HEK293T (cell line): ENCODE measurements at regions not wholly inside any gene's neighbourhood (a gene's known extent, or its start where the extent isn't known, plus 50 kb on each side); places are given as distances from the start of the nearest gene placed in this dataset.

ENCODE experiments used
- CTCF ChIA-PET: fragments of 350-600 bp; formaldehyde crosslinking; extraction: SDS; loops from one replicate; lab custom pipeline; 2021; ENCODE audit warnings: antibody characterized with exemption, inconsistent platforms; lab: Yijun Ruan, JAX
- POLR2A ChIA-PET: fragments of 350-600 bp; formaldehyde crosslinking; extraction: SDS; loops from one replicate; lab custom pipeline; 2020; ENCODE audit warnings: antibody characterized with exemption, inconsistent platforms; lab: Yijun Ruan, JAX
- DNase-seq: peaks from one replicate; pipeline ENCODE4 v3.0.0; 2012; ENCODE audit warnings: mixed read lengths; ENCODE audit errors: extremely low spot score
- ARNT ChIP-seq: fragments of 450-650 bp; IDR thresholded peaks from 2 replicates; pipeline ENCODE4 v1.6.1; 2017; ENCODE audit warnings: mild to moderate bottlenecking
- BHLHE40 ChIP-seq: fragments of 450-650 bp; IDR thresholded peaks from 2 replicates; pipeline ENCODE4 v1.6.1; 2016; ENCODE audit warnings: mild to moderate bottlenecking, moderate library complexity, borderline replicate concordance
- CTBP1 ChIP-seq: fragments of 450-650 bp; IDR thresholded peaks from 2 replicates; pipeline ENCODE4 v1.6.1; 2016; ENCODE audit warnings: borderline replicate concordance
- ELF4 ChIP-seq: fragments of 450-650 bp; IDR thresholded peaks from 2 replicates; pipeline ENCODE4 v1.6.1; 2017; ENCODE audit warnings: antibody characterized with exemption
- FOXA1 ChIP-seq: fragments of 450-650 bp; IDR thresholded peaks from 2 replicates; pipeline ENCODE4 v1.6.1; 2016; ENCODE audit warnings: mild to moderate bottlenecking
- FOXK2 ChIP-seq: fragments of 450-650 bp; IDR thresholded peaks from 2 replicates; pipeline ENCODE4 v1.6.1; 2016; ENCODE audit warnings: mild to moderate bottlenecking
- FOXM1 ChIP-seq: fragments of 450-650 bp; IDR thresholded peaks from 2 replicates; pipeline ENCODE4 v1.6.1; 2017; ENCODE audit warnings: mild to moderate bottlenecking, borderline replicate concordance
- HDGF ChIP-seq: fragments of 450-650 bp; IDR thresholded peaks from 2 replicates; pipeline ENCODE4 v1.6.1; 2017; ENCODE audit warnings: antibody characterized with exemption, borderline replicate concordance
- L3MBTL2 ChIP-seq: fragments of 450-650 bp; conservative IDR thresholded peaks from 2 replicates; pipeline ENCODE4 v1.6.1; 2016; ENCODE audit warnings: mild to moderate bottlenecking
- LEF1 ChIP-seq: fragments of 450-650 bp; IDR thresholded peaks from 2 replicates; pipeline ENCODE4 v1.6.1; 2017; ENCODE audit warnings: mild to moderate bottlenecking, borderline replicate concordance
- NFRKB ChIP-seq: fragments of 450-650 bp; IDR thresholded peaks from 2 replicates; pipeline ENCODE4 v1.6.1; 2016; ENCODE audit warnings: mild to moderate bottlenecking, moderate library complexity
- SP1 ChIP-seq: fragments of 450-650 bp; IDR thresholded peaks from 2 replicates; pipeline ENCODE4 v1.6.1; 2017
- SUZ12 ChIP-seq: fragments of 450-650 bp; IDR thresholded peaks from 2 replicates; pipeline ENCODE4 v1.6.1; 2016; ENCODE audit warnings: mild to moderate bottlenecking
- TARDBP ChIP-seq: fragments of 450-650 bp; IDR thresholded peaks from 2 replicates; pipeline ENCODE4 v1.6.1; 2016
- ZNF384 ChIP-seq: fragments of 450-650 bp; IDR thresholded peaks from 2 replicates; pipeline ENCODE4 v1.6.1; 2016
- TF ChIP-seq, protein P1 (sequence below): fragments of 450-650 bp; IDR thresholded peaks from 2 replicates; pipeline ENCODE4 v1.6.1; 2016

DNA sequence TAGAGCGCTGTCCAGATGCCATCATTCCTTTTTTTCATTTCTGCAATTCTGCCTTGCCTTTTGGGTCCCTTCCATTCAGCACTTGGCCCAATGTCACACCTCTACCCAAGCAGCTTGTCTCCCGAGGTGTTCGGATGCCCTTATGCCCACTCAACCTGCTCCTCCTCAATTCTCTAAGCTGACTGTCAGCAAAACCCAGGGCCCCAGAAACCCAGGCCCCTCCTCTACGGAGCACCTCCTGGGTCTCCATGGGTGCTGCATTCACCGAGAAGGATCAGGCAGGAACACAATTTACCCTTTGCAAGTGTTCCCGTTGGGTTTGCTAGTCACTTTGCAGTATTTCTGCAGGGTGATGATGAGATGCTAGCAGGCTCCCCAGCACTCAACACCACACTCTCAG, 86.7 kb upstream of the RAB6C start:
- DNase-seq: no peak
- TF ChIP-seq, protein P1, sequence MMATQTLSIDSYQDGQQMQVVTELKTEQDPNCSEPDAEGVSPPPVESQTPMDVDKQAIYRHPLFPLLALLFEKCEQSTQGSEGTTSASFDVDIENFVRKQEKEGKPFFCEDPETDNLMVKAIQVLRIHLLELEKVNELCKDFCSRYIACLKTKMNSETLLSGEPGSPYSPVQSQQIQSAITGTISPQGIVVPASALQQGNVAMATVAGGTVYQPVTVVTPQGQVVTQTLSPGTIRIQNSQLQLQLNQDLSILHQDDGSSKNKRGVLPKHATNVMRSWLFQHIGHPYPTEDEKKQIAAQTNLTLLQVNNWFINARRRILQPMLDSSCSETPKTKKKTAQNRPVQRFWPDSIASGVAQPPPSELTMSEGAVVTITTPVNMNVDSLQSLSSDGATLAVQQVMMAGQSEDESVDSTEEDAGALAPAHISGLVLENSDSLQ: no peak
- TF ChIP-seq ZNF384: no peak
- no peak for TF ChIP-seq SP1
- no peak for TF ChIP-seq NFRKB
- no peak for TF ChIP-seq FOXM1
- no peak for TF ChIP-seq ELF4
- TF ChIP-seq FOXA1: no peak
- no peak for TF ChIP-seq CTBP1
- TF ChIP-seq TARDBP: no peak
- TF ChIP-seq FOXK2: no peak
- TF ChIP-seq SUZ12: no peak
- no peak for TF ChIP-seq L3MBTL2
- no peak for TF ChIP-seq LEF1
- TF ChIP-seq ARNT: no peak
- no peak for TF ChIP-seq HDGF
- no peak for TF ChIP-seq BHLHE40
- ChIA-PET POLR2A (no interaction called here), CTCF (no interaction called here)

DNA sequence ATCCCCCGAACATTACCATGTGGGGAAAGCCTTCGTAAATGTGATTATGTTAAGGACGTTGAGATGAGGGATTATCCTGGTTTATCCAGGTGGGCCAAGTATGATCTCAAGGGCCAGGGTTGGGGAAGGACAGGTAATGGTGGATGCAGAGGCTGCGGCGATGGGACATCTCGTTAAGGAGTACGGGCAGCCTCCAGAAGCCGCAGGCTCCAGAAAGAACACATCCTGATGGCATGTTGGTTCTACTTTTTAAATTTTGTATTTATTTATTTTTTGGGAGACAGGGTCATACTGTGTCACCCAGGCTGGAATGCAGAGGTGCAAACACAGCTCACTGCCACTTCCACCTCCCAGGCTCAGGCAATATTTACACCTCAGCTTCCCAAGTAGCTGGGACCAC, 86.2 kb upstream of the RAB6C start:
- no peak for DNase-seq
- TF ChIP-seq ARNT (no peak), SUZ12 (no peak), TARDBP (no peak), NFRKB (no peak), FOXA1 (no peak)
- TF ChIP-seq, protein P1: no peak
- CTCF ChIA-PET: no interaction called here
- POLR2A ChIA-PET: no interaction called here

DNA sequence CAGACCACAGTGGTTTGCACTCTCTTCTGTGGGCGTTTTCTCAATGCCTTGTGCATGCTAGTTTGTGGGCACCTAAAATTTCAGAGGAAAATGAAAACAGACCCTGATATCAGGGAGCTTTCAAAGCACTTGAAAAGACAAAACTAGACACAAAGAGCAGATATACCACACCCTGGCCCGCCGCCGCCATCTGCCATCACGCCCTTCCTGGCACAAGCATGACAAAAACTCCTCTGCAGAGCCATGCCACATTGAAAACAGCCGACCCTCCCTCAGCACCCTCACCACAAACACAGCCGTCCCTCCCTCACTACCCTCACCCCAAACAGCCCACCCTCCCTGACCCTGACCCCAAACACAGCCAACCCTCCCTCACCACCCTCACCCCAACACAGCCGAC, 84.8 kb upstream of the RAB6C start:
- no peak for TF ChIP-seq ELF4
- no peak for TF ChIP-seq L3MBTL2
- ChIA-PET POLR2A (no interaction called here), CTCF (no interaction called here)
- no peak for DNase-seq

DNA sequence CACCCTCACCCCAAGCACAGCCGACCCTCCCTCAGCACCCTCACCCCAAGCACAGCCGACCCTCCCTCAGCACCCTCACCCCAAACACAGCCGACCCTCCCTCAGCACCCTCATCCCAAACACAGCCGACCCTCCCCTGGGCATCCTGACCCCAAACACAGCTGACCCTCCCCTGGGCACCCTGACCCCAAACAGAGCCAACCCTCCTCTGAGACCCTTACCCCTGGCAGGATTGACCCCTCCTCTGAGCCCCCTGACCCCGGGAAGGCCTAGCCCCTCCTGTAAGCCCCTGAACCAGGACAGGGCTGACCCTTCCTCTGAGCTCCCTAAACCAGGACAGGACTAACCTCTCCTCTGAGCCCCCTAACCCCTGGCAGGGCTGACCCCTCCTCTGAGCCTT, 84.4 kb upstream of the RAB6C start:
- CTCF ChIA-PET: no interaction called here
- DNase-seq: no peak
- no peak for TF ChIP-seq FOXK2
- TF ChIP-seq CTBP1: no peak
- TF ChIP-seq BHLHE40: no peak
- no peak for TF ChIP-seq SUZ12
- no peak for TF ChIP-seq TARDBP
- TF ChIP-seq, protein P1: no peak
- no peak for TF ChIP-seq FOXA1
- no peak for TF ChIP-seq HDGF
- TF ChIP-seq ARNT: no peak
- TF ChIP-seq SP1: no peak
- TF ChIP-seq ZNF384: no peak
- TF ChIP-seq LEF1: no peak
- no peak for TF ChIP-seq ELF4
- TF ChIP-seq NFRKB: no peak
- TF ChIP-seq L3MBTL2: no peak
- no peak for TF ChIP-seq FOXM1
- POLR2A ChIA-PET: no interaction called here

DNA sequence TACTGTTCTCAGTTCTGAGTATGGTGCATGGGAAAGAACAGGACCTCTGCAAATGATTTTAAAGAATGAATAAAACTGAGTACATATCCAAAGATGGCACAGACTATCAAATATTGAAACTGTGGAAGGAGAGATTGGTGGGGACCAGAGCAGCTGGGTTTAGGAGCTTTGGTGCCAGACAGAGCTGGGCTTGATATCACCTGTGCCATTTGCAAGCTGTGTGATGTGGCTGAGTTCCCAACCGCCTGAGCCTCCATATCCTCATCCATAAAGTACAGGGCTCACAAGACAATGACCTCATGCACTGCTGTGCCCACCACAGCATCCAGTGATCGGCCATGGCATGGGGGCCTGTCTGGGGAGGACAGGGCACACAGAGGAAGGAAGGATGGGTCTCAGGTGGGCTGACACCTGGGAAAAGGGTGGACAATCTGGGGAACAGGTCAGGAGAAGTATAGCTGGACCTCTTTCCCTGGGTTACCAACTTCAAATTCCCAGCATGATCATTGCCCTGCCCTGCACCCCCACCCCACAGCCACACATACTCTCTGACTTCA, 83.9 kb upstream of the RAB6C start:
- CTCF ChIA-PET: interaction anchor here (0.8 kb wide), 1 partner anchor 28 kb away, joined by 4 read pairs; no protein-coding TSS in a partner anchor
- TF ChIP-seq ELF4: no peak
- TF ChIP-seq NFRKB: no peak
- TF ChIP-seq SUZ12: no peak
- TF ChIP-seq FOXM1: no peak
- no peak for TF ChIP-seq ZNF384
- no peak for TF ChIP-seq FOXA1
- TF ChIP-seq CTBP1: no peak
- no peak for TF ChIP-seq ARNT
- no peak for TF ChIP-seq BHLHE40
- TF ChIP-seq L3MBTL2: no peak
- POLR2A ChIA-PET: no interaction called here
- no peak for DNase-seq

DNA sequence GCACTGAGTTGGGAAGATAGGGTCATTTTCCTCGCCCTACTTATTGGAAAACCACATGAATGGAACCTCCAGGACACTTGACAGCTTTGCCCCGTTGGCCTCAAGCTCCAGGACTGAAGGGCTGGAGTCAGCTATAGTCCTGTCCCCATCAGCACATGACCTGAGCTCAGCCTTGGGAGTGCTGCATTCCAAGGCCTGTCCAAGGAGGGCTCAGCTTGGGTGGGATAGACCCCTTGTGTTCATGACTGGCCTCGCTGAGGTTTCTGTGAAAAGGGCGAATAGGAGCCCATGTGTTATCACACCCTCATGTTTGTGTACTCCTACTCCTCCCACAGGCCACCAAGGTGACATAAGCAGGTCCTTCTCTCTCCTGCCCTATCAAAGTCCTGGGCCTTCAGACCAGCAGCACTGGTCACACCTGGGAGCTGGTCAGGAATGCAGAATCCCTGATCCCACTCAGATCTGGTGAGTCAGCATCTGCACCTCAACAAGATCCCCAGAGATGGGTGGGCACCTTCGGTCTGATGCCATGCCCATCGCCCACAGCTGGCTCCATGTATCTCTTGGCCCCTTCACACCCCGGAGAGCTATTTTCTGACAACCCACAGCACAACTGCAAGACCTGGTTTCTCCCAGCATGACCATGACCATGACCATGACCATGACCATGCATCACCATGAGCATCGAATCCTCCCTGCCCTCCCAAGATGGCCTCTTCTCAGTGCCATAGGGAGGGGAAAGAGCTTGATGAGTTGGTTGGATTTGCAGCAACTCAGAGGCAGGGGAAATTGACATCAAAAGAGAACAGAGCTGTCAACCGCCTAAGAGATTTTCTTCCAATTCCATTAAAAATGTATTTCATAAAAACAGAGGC, 83.0 kb upstream of the RAB6C start:
- POLR2A ChIA-PET: no interaction called here
- CTCF ChIA-PET: interaction anchor here (0.8 kb wide), 1 partner anchor 27 kb away, joined by 4 read pairs; no protein-coding TSS in a partner anchor
- DNase-seq: no peak

More for the DNA sequence above, 83.0 kb upstream of the RAB6C start:
- TF ChIP-seq FOXM1 (no peak), ELF4 (no peak), SUZ12 (no peak), ARNT (no peak), ZNF384 (no peak), LEF1 (no peak), TARDBP (no peak), NFRKB (no peak), L3MBTL2 (no peak), BHLHE40 (no peak), FOXA1 (no peak), CTBP1 (no peak)
- TF ChIP-seq, protein P1: no peak
